Ishikawa (cell line): ENCODE measurements at regions not wholly inside any gene's neighbourhood (a gene's known extent, or its start where the extent isn't known, plus 50 kb on each side); places are given as distances from the start of the nearest gene placed in this dataset.

Source experiments
- EGR1 ChIP-seq: IDR thresholded peaks from 2 replicates; pipeline ENCODE4 v1.6.1; 2012
- EP300 ChIP-seq: IDR thresholded peaks from 2 replicates; pipeline ENCODE4 v1.6.1; 2012; ENCODE audit warnings: borderline replicate concordance
- TCF12 ChIP-seq: IDR thresholded peaks from 2 replicates; pipeline ENCODE4 v1.6.1; 2012; ENCODE audit warnings: low read depth
- TEAD4 ChIP-seq: IDR thresholded peaks from 2 replicates; pipeline ENCODE4 v1.6.1; 2012
- ZBTB7A ChIP-seq: IDR thresholded peaks from 2 replicates; pipeline ENCODE4 v1.6.1; 2012; ENCODE audit warnings: low read depth
- TF ChIP-seq, protein P1 (sequence below): IDR thresholded peaks from 2 replicates; pipeline ENCODE4 v1.6.1; 2012

DNA sequence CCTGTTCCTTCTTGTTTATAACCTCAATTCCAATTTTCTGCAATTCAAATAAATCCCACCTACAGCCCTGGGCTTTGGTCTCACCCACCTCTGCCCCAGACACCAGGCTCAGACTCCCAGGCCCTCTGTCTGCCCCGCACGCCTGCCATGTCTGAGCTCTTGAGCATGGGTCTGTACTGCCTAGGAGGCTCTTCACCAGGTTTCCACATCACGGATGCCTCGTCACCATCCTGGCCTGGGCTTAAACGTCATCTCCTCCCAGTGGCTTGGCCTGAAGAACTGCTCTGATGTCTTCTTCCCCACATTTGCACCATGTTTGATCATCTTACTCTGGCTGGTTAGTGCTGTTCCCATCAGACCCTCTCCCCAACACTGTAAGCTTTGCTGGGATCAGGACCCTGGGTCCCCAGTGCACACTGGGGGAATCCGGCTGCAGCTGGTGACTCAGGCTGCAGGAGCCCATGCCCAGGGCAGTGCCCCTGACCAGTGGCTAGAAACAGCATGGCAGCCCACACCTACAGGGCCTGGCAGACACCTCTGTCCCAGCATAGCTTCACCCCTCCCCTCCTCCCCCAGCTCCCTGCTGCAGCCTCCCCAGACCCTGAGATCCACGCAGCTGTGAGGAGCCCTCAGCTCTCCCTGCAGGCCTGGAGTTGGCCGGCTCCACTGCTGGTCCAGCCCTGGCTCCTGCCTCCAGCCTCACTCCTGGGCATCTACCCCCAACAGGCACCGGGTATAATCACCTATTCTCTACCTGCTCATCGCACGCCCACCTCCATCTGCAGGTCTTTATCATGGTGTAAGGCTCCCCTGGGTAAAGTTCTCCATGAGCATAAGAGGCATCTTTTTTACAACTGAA lies 162.8 kb upstream of the NSMCE3 start:
- TF ChIP-seq, protein P1, sequence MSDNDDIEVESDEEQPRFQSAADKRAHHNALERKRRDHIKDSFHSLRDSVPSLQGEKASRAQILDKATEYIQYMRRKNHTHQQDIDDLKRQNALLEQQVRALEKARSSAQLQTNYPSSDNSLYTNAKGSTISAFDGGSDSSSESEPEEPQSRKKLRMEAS, result no peak
- TF ChIP-seq TEAD4, result no peak
- TF ChIP-seq EP300, result no peak
- no peak for TF ChIP-seq ZBTB7A
- TF ChIP-seq EGR1, result no peak
- no peak for TF ChIP-seq TCF12
